Peyer's patch (tissue), 4 donors: ENCODE measurements at regions not wholly inside any gene's neighbourhood (a gene's known extent, or its start where the extent isn't known, plus 50 kb on each side); places are given as distances from the start of the nearest gene placed in this dataset.

ENCODE experiments used
- CTCF ChIP-seq, 6 experiments: fragments of 450-650 bp in 4 of 6; fragments of 200-600 bp in 2 of 6; sonication (generic) in 1 of 6; IDR thresholded peaks; one replicate each; pipeline ENCODE4 v1.5.1; 2017 to 2019; ENCODE audit warnings: antibody characterized with exemption in 6 of 6, mild to moderate bottlenecking in 3 of 6, moderate library complexity in 1 of 6
- POLR2A ChIP-seq, 2 donors: fragments of 450-650 bp; IDR thresholded peaks; one replicate each; pipeline ENCODE4 v1.5.1; 2017; ENCODE audit warnings: antibody characterized with exemption in 2 of 2, mild to moderate bottlenecking in 2 of 2, moderate library complexity in 2 of 2

GRCh38 chr4:4792466-4792865 lies 67.0 kb upstream of the MSX1 start:
- TF ChIP-seq CTCF (IDR thresholded peaks at IDR 0.05) (no peak), POLR2A (IDR thresholded peaks at IDR 0.05) (no peak)
